Trophoblast cell (in vitro differentiated cells and primary cell): ENCODE measurements at regions not wholly inside any gene's neighbourhood (a gene's known extent, or its start where the extent isn't known, plus 50 kb on each side); places are given as distances from the start of the nearest gene placed in this dataset.

Experiments used
- DNase-seq, 2 donors: peaks; one replicate each; pipeline ENCODE4 v3.0.0-alpha.2; 2016
- H2AFZ ChIP-seq: 2 replicates; pipeline ENCODE4 v1.6.1; 2013; ENCODE audit warnings: low read length, moderate library complexity, mild to moderate bottlenecking; ENCODE audit not compliant: insufficient read depth, poor library complexity
- H2AK5ac ChIP-seq: 2 replicates; pipeline ENCODE4 v1.6.1; 2013; ENCODE audit warnings: mild to moderate bottlenecking, low read length
- H2BK120ac ChIP-seq: 2 replicates; pipeline ENCODE4 v1.6.1; 2013; ENCODE audit warnings: low read length, mild to moderate bottlenecking, moderate library complexity; ENCODE audit not compliant: insufficient read depth, poor library complexity
- H2BK12ac ChIP-seq: 2 replicates; pipeline ENCODE4 v1.6.1; 2013; ENCODE audit warnings: mild to moderate bottlenecking, low read length, moderate library complexity
- H2BK5ac ChIP-seq: 2 replicates; pipeline ENCODE4 v1.6.1; 2013; ENCODE audit warnings: low read length, low read depth, moderate library complexity, mild to moderate bottlenecking; ENCODE audit not compliant: poor library complexity
- H3K14ac ChIP-seq: 2 replicates; pipeline ENCODE4 v1.6.1; 2013; ENCODE audit warnings: mild to moderate bottlenecking, low read length
- H3K18ac ChIP-seq: 2 replicates; pipeline ENCODE4 v1.6.1; 2013; ENCODE audit warnings: mild to moderate bottlenecking, low read length
- H3K23ac ChIP-seq: 2 replicates; pipeline ENCODE4 v1.6.1; 2013; ENCODE audit warnings: low read length
- H3K27ac ChIP-seq: 2 replicates; pipeline ENCODE4 v1.5.1; 2013; ENCODE audit warnings: low read depth, mild to moderate bottlenecking, inconsistent platforms, low read length, moderate library complexity
- H3K27me3 ChIP-seq: 2 replicates; pipeline ENCODE4 v1.6.1; 2013; ENCODE audit warnings: inconsistent platforms, mild to moderate bottlenecking, low read length, moderate library complexity; ENCODE audit not compliant: insufficient read depth
- H3K36me3 ChIP-seq, 2 experiments: 1 replicate in 1 of 2; 2 replicates in 1 of 2; pipeline ENCODE4 v1.6.1; 2013; ENCODE audit warnings: low read length in 2 of 2, mild to moderate bottlenecking in 2 of 2, moderate library complexity in 1 of 2; ENCODE audit not compliant: insufficient read depth in 2 of 2, control insufficient read depth in 1 of 2
- H3K4ac ChIP-seq: 2 replicates; pipeline ENCODE4 v1.6.1; 2013; ENCODE audit warnings: low read depth, mild to moderate bottlenecking, low read length, moderate library complexity
- H3K4me1 ChIP-seq, 2 experiments: 1 replicate in 1 of 2; 2 replicates in 1 of 2; pipeline ENCODE4 v1.6.1; 2013; ENCODE audit warnings: low read length in 2 of 2, mild to moderate bottlenecking in 2 of 2, moderate library complexity in 1 of 2; ENCODE audit not compliant: insufficient read depth in 2 of 2, control insufficient read depth in 1 of 2
- H3K4me2 ChIP-seq: 2 replicates; pipeline ENCODE4 v1.6.1; 2013; ENCODE audit warnings: inconsistent platforms, mild to moderate bottlenecking, low read length, moderate library complexity
- H3K4me3 ChIP-seq: 2 replicates; pipeline ENCODE4 v1.5.1; 2013; ENCODE audit warnings: mild to moderate bottlenecking, low read depth, low read length, inconsistent platforms
- H3K79me1 ChIP-seq: one replicate; pipeline ENCODE4 v1.6.1; 2013; ENCODE audit warnings: low read length
- H3K79me2 ChIP-seq: 2 replicates; pipeline ENCODE4 v1.6.1; 2013; ENCODE audit warnings: low read length, mild to moderate bottlenecking; ENCODE audit not compliant: control insufficient read depth, insufficient read depth, poor library complexity
- H3K9ac ChIP-seq: 2 replicates; pipeline ENCODE4 v1.6.1; 2013; ENCODE audit warnings: mild to moderate bottlenecking, low read length
- H3K9me3 ChIP-seq: 2 replicates; pipeline ENCODE4 v1.6.1; 2013; ENCODE audit warnings: low read depth, mild to moderate bottlenecking, control low read depth, inconsistent platforms, low read length; ENCODE audit not compliant: insufficient read depth
- H4K12ac ChIP-seq: 2 replicates; pipeline ENCODE4 v1.6.1; 2013; ENCODE audit warnings: low read depth, mild to moderate bottlenecking, low read length, moderate library complexity
- H4K8ac ChIP-seq: 2 replicates; pipeline ENCODE4 v1.6.1; 2013; ENCODE audit warnings: low read depth, mild to moderate bottlenecking, low read length, moderate library complexity
- H4K91ac ChIP-seq: one replicate; pipeline ENCODE4 v1.6.1; 2013; ENCODE audit warnings: low read depth, mild to moderate bottlenecking, low read length, moderate library complexity
- WGBS: extraction: QIAGEN DNeasy Blood & Tissue Kit; methylation state at CpG from one replicate; pipeline ENCODE4 v1.1.7; 2013; ENCODE audit warnings: missing lambda C conversion rate; ENCODE audit not compliant: insufficient read length, insufficient coverage; ENCODE audit errors: extremely low coverage; 5-methylcytosine and 5-hydroxymethylcytosine counted together

DNA sequence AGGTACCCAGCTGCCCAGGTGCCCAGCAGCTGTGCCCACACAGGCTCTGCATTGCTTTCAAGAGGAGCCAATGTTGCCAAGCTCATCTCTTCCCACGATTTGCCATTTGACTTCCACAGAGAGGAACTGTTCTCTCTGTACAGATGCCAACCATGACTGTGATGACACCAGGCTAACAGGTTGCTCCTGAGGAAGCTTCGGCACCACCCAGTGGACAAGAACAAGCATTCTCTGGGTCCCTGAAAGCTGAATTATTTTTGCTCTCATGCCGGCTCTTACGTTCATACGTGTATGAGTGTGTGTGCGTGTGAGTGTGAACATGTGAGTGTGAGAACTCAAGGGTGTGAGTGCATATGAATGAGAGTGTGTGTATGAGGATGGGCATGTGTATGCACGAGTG lies 535.2 kb downstream of the LIG4 start:
- no peak overlapping the region for H3K18ac ChIP-seq
- H2BK120ac ChIP-seq, result no peak overlapping the region
- no peak for DNase-seq
- H2AFZ ChIP-seq, result no peak overlapping the region
- no peak overlapping the region for H2BK12ac ChIP-seq
- no peak overlapping the region for H3K27ac ChIP-seq
- H3K4ac ChIP-seq, result no peak overlapping the region
- no peak overlapping the region for H3K4me2 ChIP-seq
- H3K79me1 ChIP-seq, result no peaks in the 10 kb centered on the region
- H3K36me3 ChIP-seq, result no peaks in the 10 kb centered on the region
- H4K91ac ChIP-seq, result no peak overlapping the region
- H3K14ac ChIP-seq, result no peak overlapping the region
- peaks cover under 1 to 2% of the 10 kb centered on the region in 2 experiments for H3K4me1 ChIP-seq
- H3K27me3 ChIP-seq, result no peaks in the 10 kb centered on the region
- H2AK5ac ChIP-seq, result no peak overlapping the region
- no peak overlapping the region for H3K23ac ChIP-seq
- no peak overlapping the region for H3K4me3 ChIP-seq
- no peak overlapping the region for H4K8ac ChIP-seq
- no peak overlapping the region for H4K12ac ChIP-seq
- 100% methylated on average over 1 of the region's 7 CpGs for WGBS
- H2BK5ac ChIP-seq, result no peak overlapping the region
- H3K9me3 ChIP-seq, result no peaks in the 10 kb centered on the region
- H3K9ac ChIP-seq, result no peak overlapping the region
- H3K79me2 ChIP-seq, result peaks cover 2% of the 10 kb centered on the region

- no peak overlapping the region for H2AK5ac ChIP-seq
- peaks cover 1 to 2% of the 10 kb centered on the region in 2 experiments for H3K4me1 ChIP-seq
- no peak overlapping the region for H3K23ac ChIP-seq
- WGBS, result no CpG with 5 or more reads among the region's 11 CpGs
- H3K4ac ChIP-seq, result no peak overlapping the region
- no peak overlapping the region for H4K12ac ChIP-seq
- H3K4me2 ChIP-seq, result no peak overlapping the region
- H3K27ac ChIP-seq, result no peak overlapping the region
- no peak for DNase-seq
- no peaks in the 10 kb centered on the region for H3K79me1 ChIP-seq
- no peak overlapping the region for H4K91ac ChIP-seq
- H3K9ac ChIP-seq, result no peak overlapping the region
- no peak overlapping the region for H3K14ac ChIP-seq
- H3K27me3 ChIP-seq, result no peaks in the 10 kb centered on the region
- no peak overlapping the region for H2BK5ac ChIP-seq
- no peaks in the 10 kb centered on the region for H3K9me3 ChIP-seq
- peaks cover 2% of the 10 kb centered on the region for H3K79me2 ChIP-seq
- H4K8ac ChIP-seq, result no peak overlapping the region
- H2BK120ac ChIP-seq, result no peak overlapping the region
- no peak overlapping the region for H2AFZ ChIP-seq
- no peak overlapping the region for H3K4me3 ChIP-seq
- no peaks in the 10 kb centered on the region for H3K36me3 ChIP-seq
- no peak overlapping the region for H2BK12ac ChIP-seq
- no peak overlapping the region for H3K18ac ChIP-seq
Observed at GRCh38 chr13:107678075-107678689, 537.2 kb downstream of the LIG4 start.

DNA sequence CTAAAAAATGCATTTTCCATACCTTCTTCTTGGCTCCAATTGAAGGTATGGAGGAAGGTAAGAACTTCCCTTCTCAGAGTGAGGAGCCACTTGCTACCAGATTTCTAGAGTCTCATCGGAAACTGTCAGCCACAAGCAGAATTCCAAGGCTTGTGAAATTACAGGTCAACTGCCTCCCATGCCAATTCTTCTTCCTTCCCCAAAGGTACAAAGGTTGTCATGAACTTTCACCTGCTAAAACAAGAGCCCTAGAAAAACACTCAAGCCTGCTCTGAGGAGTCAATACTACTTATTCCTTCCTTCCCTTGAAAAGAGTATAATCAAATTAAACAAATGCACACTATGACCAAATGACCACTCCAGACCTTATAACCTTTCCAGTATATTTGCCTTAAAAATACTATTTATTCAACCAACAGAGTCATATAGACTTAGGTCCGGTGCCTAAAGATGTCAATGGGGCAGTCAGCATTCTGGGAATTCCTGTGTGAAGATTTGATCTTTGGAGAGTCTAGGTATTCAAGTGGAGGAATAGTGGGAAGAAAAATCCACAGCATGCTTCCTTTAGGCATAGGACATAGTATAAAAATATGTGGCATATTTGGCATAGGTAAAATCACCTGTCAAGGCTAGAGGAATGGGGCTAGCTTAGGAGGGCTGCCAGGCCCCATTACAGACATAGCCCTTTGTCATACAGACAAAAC lies 539.3 kb downstream of the LIG4 start:
- no peaks in the 10 kb centered on the region for H3K79me1 ChIP-seq
- H3K79me2 ChIP-seq, result no peaks in the 10 kb centered on the region
- H4K12ac ChIP-seq, result no peak overlapping the region
- H3K36me3 ChIP-seq, result no peaks in the 10 kb centered on the region
- H3K4me1 ChIP-seq, result peaks cover 1 to 2% of the 10 kb centered on the region in 2 experiments
- H3K4ac ChIP-seq, result no peak overlapping the region
- no peak overlapping the region for H3K14ac ChIP-seq
- H3K18ac ChIP-seq, result no peak overlapping the region
- no peak overlapping the region for H4K8ac ChIP-seq
- no peak overlapping the region for H3K9ac ChIP-seq
- H4K91ac ChIP-seq, result no peak overlapping the region
- H2BK120ac ChIP-seq, result no peak overlapping the region
- H3K27me3 ChIP-seq, result no peaks in the 10 kb centered on the region
- no peak overlapping the region for H3K27ac ChIP-seq
- H2BK5ac ChIP-seq, result no peak overlapping the region
- H2AFZ ChIP-seq, result no peak overlapping the region
- DNase-seq, result peak in 1 of 2 donors; percentile 65
- no peak overlapping the region for H3K4me2 ChIP-seq
- H3K23ac ChIP-seq, result no peak overlapping the region
- no peak overlapping the region for H2AK5ac ChIP-seq
- WGBS, result no CpG with 5 or more reads among the region's 2 CpGs
- no peak overlapping the region for H3K4me3 ChIP-seq
- H2BK12ac ChIP-seq, result no peak overlapping the region
- no peaks in the 10 kb centered on the region for H3K9me3 ChIP-seq

DNA sequence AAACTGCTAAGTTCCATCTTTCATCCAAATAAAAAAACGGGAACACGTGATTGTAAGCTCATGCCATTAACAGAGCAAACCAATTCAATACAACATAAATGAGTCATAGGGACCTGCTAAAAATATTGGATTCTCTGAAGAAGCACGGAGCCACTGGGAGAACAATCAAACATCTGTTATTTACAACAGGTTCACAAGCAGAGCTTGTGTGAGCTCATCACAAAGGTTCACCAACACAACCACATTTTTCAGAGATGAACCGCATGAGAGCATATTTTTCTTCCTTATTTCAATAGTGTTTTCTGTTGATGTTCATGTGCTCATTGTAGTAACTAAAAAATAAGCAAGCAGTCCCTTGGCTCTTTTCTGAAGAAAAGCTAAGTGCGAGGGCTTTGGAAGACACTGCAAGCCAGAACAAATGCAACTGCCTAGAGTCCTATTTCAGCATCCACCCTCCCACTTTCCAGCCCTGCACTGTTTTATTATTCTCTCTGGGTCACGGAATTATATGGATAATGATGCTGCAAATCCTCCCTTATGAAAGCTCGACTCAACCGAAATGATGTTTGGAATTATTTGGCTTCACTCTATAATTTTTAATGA lies 545.8 kb downstream of the LIG4 start:
- Histone ChIP-seq H3K79me2 (no peaks in the 10 kb centered on the region), H3K36me3 (no peaks in the 10 kb centered on the region), H3K14ac (no peak overlapping the region), H3K4me1 (no peaks in the 10 kb centered on the region), H3K23ac (no peak overlapping the region), H3K27ac (no peak overlapping the region), H2BK120ac (no peak overlapping the region), H3K9me3 (no peaks in the 10 kb centered on the region), H2AK5ac (no peak overlapping the region), H3K9ac (no peak overlapping the region), H3K4me2 (no peak overlapping the region), H2BK5ac (no peak overlapping the region), H2BK12ac (no peak overlapping the region), H4K12ac (no peak overlapping the region), H3K4ac (no peak overlapping the region), H4K8ac (no peak overlapping the region), H3K27me3 (no peaks in the 10 kb centered on the region), H3K18ac (no peak overlapping the region), H2AFZ (no peak overlapping the region), H3K4me3 (no peak overlapping the region), H3K79me1 (no peaks in the 10 kb centered on the region), H4K91ac (no peak overlapping the region)
- no CpG with 5 or more reads among the region's 8 CpGs for WGBS
- no peak for DNase-seq
